ENCODE measurements at regions not wholly inside any gene's neighbourhood (a gene's known extent, or its start where the extent isn't known, plus 50 kb on each side); places are given as distances from the start of the nearest gene placed in this dataset.
"Not testable (repeated sequence)": the region's sequence is repeated elsewhere in the genome, so short reads cannot be mapped to it uniquely, and the experiment has no call there.

- DNase-seq: no peak
Observed at GRCh38 chr21:32941263-32941662, 84.5 kb upstream of the OLIG2 start.

- DNase-seq: no peak
Observed at GRCh38 chr21:32946654-32947053, 79.1 kb upstream of the OLIG2 start.

GRCh38 chr21:32947736-32948135 lies 78.0 kb upstream of the OLIG2 start:
- DNase-seq: no peak

- DNase-seq: no peak
Observed at GRCh38 chr21:32949701-32950100, 76.0 kb upstream of the OLIG2 start.

GRCh38 chr21:32951041-32951440 lies 74.7 kb upstream of the OLIG2 start:
- no peak for DNase-seq

GRCh38 chr21:32954353-32954752 lies 71.4 kb upstream of the OLIG2 start:
- DNase-seq: no peak

GRCh38 chr21:32955311-32956060 lies 70.2 kb upstream of the OLIG2 start:
- DNase-seq: peak; percentile 74

GRCh38 chr21:32956061-32956656 lies 69.6 kb upstream of the OLIG2 start:
- DNase-seq: no peak

GRCh38 chr21:32957545-32957944 lies 68.2 kb upstream of the OLIG2 start:
- peak; percentile 86 for DNase-seq

- no peak for DNase-seq
Observed at GRCh38 chr21:32958288-32959002, 67.3 kb upstream of the OLIG2 start.

- no peak for DNase-seq
Observed at GRCh38 chr21:32962268-32962667, 63.5 kb upstream of the OLIG2 start.

- DNase-seq: no peak
Observed at GRCh38 chr21:32965129-32965680, 60.5 kb upstream of the OLIG2 start.

- DNase-seq: no peak
Observed at GRCh38 chr21:32966120-32966519, 59.6 kb upstream of the OLIG2 start.

GRCh38 chr21:32968103-32968502 lies 57.6 kb upstream of the OLIG2 start:
- not testable (repeated sequence) for DNase-seq

GRCh38 chr21:32974653-32975052 lies 51.1 kb upstream of the OLIG2 start:
- no peak for DNase-seq

GRCh38 chr21:32975811-32976431 lies 49.8 kb upstream of the OLIG2 start:
- no peak for DNase-seq

Data from NCI-H1694 (cell line).